Esophagus mucosa (tissue), 1 donor: ENCODE measurements at regions not wholly inside any gene's neighbourhood (a gene's known extent, or its start where the extent isn't known, plus 50 kb on each side); places are given as distances from the start of the nearest gene placed in this dataset.

ENCODE experiments used
- ATAC-seq: fragments of 200-7000 bp; cut with Tn5 transposase; one replicate; pipeline ENCODE4 v1.9.1; 2020
- donor health status: DM: yes; HTN: yes; CAD: no.

DNA sequence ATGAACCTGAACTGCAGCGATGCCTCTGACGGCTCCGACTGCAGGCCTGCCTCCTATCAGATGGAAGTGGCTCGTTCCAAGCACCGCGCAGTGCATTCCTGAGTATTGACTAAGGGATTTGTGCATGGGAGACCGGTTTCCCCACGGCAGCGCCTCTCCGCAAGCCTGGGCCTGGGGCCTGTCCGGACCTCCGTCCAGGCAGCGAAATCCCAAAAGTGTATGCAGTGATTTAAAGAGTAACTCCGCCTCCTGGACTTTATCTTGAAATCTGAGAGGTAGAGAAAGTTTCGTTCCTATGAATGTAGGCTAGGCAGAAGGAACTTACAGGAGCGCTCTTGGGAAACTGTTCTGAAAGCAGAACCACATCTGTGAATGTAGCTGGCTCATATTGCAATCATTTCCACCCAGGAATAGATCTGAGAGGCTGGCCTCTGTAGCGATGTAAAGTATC, 106.2 kb upstream of the CELF2 start:
- peak; percentile 98 for ATAC-seq

DNA sequence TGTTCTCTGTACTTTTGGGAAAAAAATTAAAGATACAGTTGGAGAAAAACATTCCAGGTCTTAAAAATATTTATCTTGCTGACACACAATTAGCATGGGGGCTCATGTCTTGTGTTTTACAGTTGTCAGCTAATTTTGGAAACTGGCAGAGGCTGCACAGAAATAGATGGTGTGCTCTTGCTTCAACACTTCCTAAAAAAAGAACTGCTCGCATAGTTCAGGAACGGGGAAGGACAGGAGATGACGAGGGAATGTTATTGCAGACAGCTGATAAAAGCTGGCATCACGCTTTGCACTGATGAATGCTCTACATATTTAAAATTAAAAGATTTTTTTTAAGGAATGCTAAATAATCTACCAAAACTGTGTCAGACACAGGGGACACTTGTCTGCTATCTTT, 103.5 kb upstream of the CELF2 start:
- ATAC-seq = no peak

DNA sequence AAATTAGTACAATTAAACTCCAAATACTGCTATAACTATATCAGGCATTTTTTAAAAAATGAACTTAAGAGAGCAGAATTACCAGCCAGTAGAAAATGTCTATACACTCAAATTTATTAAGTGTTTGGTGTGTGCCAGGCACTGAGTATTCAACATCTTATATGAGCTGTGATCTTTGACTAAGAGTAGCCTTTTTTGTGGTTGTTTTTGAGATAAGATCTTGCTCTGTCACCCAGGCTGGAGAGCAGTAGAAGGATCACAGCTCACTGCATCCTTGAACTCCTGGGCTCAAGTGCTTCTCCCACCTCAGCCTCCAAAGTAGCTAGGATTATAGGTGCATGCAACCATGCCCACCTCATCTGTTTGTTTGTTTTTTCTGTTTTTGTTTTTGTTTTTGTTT, 102.5 kb upstream of the CELF2 start:
- ATAC-seq = no peak

DNA sequence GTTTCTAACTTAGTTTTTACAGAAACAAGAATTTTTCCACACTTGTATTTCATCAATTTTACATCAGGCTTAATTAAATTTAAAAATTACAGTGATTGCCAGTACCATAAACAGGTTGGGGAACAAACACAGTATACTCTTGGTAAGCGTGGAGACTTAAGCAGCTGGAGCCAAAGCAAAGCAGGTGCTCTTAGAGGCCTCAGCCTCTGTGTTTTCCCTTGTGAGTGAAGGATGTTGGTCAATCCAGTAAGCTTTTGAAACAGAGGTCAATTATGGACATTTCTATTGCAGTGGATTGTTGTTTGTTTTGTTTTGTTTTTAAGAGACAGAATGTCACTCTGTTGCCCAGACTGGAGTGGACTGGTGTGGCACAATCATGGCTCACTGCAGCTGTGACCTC, 100.6 kb upstream of the CELF2 start:
- ATAC-seq = no peak

DNA sequence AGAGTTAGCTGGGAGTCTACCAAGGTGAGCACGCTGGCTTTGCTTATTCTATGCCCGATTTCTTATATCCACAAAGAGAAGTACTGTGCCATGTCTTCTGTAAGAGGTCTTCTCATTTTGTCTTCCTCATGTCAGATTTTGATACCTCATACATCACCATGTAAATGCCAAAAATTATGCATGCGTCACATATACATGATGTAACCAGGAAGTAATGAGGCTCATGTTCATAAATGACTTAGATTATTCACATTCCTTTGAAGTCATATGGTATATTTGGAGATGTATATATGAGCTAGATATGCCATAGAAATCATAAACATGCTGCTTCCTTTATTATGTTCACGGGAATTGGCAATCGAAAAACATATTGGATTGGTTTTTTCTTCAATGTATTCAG, 97.7 kb upstream of the CELF2 start:
- ATAC-seq = no peak

DNA sequence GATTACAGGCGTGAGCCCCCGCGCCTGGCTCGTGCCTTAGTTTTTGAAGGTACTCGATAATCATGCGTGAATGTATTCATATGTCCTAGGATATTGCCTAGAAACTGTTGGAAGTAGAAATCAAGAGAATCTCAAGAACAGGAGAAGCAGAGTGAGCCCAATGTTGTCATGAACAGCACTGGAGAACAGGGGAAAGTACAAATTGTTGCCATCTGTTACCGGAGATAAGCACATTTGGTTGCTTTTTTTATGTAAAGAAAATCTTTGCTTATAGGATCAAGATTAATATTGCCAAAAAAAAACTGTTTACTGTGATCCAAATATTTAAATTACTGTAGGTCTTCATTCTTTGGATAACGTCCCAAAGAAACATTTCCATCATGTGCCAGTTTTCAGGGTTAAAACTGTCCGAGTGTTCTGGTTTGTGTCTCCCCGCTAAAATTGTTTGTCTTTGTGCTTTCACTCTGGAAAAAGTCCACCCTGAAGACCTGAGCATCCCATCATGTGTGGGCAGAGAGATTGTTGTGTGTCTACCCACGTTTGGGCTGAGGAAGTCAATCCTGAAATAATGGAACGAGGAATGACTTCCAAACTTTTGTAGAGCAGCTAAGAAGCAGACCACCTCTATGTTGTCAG, 95.7 kb upstream of the CELF2 start:
- no peak for ATAC-seq

DNA sequence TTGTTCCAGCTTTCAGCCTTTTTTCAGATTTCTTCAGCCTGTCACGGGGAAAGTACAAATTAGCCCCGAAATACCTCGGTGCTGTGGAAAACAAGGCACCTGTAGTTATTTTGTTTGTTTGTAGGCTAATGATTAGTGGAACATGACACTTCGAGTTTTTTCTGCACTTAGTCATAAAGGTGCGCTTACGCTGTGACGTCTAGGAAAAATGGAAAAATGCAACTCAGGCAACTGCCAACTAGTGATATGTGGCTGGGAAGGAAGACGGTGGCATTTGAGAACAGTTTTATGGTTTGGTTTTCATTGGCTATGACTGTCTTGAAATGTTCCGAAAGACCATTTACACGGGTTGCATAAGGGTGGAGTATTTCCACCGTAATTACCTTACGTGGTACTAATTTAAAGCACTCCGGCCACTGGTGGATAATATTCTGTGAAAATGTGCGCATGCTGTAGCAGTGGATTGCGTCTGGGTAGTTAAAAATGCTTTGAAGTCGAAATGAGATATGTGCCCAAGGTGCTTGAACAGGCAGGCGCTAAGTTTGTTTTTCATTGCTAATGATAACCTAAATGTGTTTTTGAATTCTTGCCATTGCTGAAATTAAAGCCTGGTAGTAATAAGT, 94.5 kb upstream of the CELF2 start:
- ATAC-seq = no peak

DNA sequence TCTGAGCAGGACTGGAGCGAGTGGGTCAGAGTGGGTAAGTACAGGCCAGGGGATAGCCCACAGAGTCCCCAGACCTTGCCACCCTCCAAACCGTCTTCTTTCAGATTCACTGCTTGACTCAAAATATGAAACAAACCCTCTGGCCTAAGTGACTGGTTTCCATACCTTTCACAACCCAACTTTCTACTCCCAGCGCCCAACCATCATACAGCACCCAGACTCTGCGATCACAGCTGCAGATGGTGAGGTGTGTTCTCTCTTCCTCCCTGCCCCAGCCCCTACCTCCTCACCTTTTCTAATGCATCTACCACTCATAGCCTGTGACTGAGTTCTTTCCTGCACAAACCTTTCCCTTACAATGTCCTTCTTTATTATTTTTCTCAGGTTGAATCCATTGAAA, 92.0 kb upstream of the CELF2 start:
- ATAC-seq = no peak

DNA sequence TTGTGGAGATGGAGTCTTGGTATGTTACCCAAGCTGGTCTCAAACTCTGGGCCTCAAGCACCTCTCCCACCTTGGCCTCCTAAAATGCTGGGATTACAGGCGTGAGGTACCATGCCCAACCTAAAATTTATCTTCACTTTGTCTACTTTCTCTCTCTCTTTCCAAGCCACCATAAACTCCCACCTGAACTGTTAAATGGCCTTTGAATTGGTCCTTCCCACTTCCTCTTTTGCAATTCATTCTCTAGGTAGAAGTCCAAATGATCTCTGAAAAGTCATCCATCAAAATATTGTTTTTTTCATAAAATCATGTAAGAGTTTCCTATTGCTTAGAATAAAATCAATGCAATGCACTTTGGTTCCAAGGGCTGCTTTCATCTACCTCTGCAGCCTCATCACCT, 90.1 kb upstream of the CELF2 start:
- no peak for ATAC-seq

DNA sequence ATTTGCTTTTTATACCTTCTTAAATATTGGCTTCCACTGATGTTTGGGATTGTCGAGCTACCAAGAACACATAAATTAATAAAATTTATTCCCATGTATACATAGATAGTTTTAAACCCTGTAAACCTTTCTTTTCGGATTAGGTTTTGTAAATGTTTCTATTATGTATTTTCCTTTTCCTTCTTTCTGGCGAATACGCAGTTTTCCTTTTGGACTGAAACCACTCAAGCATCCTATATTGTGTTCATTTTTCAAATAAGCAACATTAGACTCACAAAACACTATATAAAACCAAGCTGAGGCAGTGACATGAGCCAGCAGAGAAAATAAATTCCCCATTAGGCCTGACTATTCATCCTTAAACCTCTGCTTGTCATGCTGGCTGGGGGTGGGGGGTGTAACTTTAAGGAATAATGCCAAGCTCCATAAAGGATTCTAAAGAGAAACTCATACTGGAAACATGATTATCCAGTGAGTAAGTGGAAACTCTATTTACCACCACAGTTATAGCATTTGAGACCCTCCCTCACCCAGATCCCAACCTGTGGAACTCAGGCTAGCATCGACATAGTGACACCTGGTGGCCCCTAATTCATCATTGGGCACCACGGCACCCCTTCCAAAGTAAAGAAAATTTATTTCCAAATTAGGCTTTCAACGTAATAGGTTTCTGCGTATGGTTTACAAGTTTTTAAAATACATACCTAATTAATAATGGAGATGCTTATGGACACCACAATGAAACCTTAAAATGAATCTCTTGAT, 86.5 kb upstream of the CELF2 start:
- ATAC-seq = no peak

DNA sequence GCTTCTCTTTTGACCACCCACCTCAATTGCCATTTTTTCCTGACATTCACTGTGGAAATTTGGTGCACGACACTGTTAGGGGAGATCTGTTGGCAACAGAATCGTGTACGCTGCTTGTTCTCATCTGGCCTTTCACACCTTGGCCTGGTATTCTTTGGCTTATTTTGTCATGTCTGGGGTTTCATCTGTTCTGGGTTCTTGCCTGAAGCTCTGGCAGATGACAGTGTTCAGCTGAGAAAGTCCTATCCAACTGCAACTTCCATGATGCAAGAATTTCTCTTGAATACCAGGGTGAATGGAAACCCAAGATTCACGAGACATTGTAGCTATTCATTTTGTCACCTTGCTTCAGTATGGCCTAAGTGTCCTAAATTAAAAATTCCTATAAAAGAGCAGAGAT, 82.6 kb upstream of the CELF2 start:
- no peak for ATAC-seq

DNA sequence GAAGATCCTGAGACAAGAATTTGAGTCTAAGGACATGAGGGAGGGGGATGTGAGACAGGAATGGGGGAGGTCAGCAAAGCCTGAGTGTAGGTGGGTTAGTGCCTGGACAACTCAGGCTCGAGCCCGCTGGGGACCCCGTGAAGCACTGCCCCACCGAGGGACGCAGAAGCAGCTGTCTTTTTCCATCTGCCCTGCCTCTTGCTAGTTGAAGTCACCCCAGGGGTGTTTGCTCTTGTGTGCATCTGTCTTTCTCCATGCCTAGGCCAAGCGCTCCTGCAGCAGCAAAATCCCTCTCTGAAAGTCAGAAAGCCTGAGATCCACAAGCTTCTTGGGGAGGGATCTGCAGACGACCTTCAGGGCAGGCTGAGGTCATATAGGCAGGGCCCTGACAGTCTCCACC, 79.0 kb upstream of the CELF2 start:
- ATAC-seq = no peak

DNA sequence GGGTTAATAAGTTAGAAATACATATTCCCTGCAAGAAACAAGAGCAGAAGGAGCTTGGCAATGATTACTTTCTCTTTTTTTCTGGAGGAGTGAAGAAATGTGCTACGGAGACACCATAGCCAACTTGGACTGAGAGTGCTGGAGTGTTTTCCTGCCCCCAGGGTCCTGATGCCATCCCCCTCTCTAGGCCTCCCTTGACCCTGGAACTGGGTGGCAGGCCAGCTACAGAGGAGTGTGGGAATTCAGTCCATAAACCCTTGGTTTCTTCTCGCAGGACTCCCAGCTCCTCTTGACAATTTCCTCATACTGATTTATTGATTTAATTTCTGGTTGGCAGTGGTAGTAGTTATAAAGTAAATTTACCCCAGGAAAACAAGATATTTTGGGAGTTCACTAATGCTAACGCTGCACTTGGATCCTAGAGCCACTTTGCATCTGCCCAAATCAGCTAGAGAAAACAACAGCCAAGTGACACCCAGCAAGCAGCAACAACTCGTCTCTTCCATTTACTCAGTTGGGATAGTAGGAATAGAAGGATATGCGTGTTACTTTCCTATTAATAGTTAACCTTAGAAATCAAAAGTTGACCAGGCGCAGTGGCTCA, 76.4 kb upstream of the CELF2 start:
- ATAC-seq = no peak

DNA sequence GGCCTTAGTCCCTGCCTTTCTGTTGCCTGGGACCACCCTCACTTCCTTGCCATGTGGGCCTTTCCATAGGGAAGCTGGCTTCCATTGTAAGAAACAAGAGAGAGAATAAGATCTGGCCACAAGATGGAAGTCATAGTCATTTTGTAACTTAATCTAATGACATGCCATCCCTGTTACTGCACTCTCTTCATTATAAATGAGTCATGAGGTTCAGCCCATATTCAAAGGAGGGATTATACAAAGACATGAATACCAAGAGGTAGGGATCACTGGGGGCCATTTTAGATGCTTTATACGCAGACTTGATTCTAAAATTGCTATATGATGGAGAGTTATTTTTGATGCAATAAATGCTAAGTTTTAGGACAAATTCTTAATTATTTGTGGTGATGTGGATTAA, 75.2 kb upstream of the CELF2 start:
- no peak for ATAC-seq

DNA sequence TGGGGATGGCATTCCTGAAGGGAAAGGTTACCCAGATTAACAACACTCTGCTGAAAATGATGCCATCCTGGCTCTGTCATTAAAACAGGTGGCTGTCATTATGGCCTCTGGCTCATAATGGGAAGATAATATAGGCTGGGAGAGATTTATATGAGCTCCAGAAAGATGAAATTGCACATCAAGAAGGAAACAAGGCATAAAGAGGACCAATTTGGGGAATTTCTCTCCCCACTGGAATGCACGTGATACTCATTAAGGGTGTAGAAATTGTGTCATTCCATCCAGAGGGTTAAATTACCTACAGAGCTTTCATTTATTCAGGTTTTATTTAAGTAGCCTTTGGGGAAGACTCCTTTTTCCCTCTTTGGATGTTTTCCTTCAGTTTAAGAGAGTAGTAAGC, 71.6 kb upstream of the CELF2 start:
- ATAC-seq = no peak

DNA sequence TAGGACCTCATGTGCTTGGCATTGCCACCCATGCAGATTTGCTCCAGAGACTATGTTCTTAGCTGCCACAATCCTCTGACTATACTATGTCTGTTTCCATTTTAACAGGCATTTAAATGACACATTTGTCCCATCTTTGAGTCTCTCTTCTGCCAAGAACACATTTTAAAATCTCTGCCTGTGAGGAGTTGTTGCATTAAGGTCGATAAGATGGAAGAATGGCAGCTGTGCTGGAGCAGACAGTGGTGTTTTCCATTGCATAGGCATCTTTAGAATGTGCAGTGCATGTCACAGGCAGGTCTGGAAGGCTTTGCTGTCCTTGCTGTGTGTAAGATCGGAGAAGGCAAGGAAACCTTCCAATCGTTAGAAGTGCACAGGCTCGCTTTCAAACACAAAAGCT, 70.9 kb upstream of the CELF2 start:
- ATAC-seq = no peak

DNA sequence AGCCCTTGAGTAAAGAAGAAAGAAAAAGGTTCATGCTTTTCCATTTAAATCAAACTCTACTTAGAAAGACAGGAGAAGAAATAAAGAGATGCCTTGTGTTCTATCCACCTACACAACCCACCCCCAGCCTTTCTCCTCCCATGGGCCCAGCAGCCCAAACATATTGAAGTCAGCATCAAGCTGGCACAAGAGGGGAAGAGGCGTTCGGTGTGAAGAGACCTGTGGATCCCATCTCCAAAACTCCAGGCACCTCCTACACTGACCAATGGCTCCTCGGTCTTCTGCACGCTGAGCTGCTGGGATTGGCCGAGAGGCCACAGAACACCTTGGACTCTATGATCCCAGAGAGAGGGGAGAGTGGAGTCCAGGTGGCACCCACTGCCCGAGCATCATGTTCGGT, 66.0 kb upstream of the CELF2 start:
- no peak for ATAC-seq

DNA sequence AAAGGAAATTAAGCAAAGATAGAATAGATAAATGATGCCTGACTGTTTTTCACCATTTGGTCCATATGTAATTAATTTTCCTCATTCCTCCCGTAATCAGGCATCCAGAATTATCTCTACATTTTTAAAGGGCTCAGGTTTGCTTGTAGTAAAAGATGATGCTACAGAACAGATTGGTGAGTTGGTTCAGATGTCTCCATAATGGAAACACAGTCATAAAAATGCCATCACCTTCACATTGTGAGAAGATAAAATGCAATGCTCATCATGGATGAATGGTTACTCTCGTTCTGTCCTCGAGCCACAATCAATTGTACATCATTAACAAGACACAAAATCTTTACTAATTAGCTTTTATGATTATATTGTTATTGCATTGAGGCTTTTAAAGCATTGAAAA, 64.9 kb upstream of the CELF2 start:
- no peak for ATAC-seq

DNA sequence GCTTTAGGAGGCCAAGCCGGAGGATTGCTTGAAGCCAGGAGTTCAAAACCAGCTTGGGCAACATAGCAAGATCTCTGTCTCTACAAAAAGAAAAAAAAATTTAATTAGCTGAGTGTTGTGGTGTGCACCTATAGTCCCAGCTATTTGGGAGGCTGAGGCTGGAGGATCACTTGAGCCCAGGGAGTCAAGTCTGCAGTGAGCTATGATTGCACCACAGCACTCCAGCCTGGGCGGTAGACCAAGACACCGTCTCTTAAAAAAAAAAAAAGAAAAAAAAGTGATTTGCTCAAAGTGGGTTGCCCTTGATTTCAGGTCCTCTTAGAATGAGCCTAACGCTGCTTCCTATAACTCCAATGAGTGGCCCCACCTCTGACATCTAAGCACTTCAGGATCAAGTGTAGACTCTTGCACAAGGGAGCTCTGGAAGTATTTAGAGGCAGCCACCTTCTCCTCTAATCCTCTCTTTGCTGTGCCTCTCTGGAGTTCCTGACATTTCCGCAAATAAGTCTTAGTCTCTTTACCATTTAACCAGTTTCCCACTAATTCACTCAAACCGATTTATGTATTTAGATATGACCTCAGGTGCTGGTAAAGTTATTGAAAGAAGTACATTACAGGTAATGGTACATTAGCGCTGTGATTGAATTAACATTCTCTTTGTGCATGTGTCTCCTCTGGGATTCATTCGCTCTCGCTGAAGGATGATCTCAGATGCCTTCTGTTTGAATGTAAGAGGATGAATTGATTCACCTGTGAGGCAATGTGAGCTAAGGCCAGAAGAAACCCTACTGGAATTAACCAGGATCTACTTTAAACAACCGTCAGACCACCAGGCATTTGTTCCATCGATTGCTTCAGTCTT, 60.8 kb upstream of the CELF2 start:
- no peak for ATAC-seq

DNA sequence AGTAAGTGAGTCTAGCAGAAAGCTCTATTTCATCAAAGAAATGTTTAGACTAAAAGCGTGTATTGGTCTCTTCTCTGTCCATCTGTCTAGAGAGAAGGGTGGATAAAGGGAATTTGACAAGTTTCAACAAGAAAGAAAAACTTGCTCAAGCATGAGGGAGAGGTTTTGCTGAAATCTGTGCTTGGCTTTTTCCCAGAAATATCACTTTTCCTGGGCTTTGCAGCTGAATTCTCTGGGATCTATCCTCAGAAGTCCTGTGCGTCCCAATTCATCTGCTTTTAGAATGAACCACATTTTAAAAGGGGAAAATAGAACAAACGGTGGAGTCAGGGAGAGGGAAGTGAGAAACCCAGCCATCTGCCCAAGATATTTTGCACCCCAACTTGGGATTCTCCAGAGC, 59.6 kb upstream of the CELF2 start:
- no peak for ATAC-seq

DNA sequence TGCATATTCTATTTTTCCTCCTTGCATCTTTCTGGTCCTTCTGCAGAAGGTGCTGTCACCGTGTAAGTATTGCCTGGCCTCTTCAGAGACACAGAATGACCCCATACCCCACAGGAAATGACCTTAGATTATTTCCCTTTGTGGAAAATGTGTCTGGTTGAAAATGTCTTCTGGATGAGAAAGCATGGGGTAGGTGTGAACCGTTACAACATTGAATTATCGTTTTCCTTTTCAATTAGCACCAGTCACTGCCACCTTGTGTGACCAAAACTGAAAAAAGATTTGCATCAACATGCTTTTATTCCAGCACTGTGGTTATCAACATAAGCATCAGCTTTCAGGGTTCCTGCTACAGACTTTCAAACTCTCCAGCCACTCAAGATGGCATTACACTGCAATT, 58.0 kb upstream of the CELF2 start:
- ATAC-seq = no peak

DNA sequence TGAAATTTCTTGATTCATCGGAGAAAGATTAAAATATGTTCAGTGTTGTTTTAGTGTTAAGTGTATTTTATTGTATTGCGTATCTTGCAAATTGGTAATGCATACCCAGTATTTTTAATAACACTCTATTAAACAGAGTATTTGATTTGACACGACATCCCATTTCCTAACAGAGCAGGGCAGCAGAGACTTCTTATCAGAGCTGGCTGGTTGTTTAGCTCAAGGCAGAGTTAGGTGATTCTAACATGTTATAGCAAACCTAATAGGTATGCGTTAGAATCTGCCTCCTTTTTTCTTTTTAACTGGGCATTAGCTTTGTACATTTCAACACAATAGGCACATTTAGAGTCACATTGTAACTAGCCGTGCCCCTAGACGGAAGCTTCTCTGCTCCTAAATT, 57.1 kb upstream of the CELF2 start:
- ATAC-seq = no peak

DNA sequence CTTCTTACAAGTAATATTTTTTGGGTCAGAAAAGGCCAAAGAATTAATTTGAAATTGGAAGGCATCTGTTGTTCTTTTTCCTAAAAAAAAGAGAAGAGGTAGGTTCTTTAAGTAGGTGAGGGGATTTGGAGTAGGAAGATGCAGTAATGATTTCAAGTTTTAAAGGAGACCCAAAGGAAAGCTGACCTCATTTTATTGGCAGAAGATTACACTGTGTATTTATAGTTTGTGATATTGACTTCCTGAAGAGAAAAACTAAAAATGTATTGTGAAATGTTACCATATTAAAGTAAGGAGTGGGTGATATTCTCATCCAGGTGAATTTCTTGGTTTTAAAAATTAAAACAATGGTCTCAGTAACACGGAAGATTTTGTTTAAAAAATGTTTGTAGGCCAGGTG, 56.6 kb upstream of the CELF2 start:
- ATAC-seq = no peak
